Esophagus squamous epithelium (tissue), 5 donors: ENCODE measurements at regions not wholly inside any gene's neighbourhood (a gene's known extent, or its start where the extent isn't known, plus 50 kb on each side); places are given as distances from the start of the nearest gene placed in this dataset.

Experiments
- DNase-seq: peaks from one replicate; lab custom pipeline; 2025; lab: John Stamatoyannopoulos, UW
- H3K27ac ChIP-seq, 4 donors: fragments of 200-600 bp; sonication (generic); one replicate each; pipeline ENCODE4 v1.5.1; 2016 to 2019; ENCODE audit warnings: mild to moderate bottlenecking in 1 of 4
- H3K27me3 ChIP-seq, 4 donors: fragments of 200-600 bp; sonication (generic); 1 replicate in 3 of 4; 2 replicates in 1 of 4; pipeline versions ENCODE4 v1.5.1 to v1.6.0; 2017 to 2021; ENCODE audit warnings: antibody characterized with exemption in 1 of 4
- H3K36me3 ChIP-seq, 3 donors: fragments of 200-600 bp; sonication (generic); one replicate each; pipeline ENCODE4 v1.5.1; 2016 to 2019
- H3K4me1 ChIP-seq, 3 donors: fragments of 200-600 bp; sonication (generic); one replicate each; pipeline ENCODE4 v1.5.1; 2017 to 2019
- H3K4me3 ChIP-seq, 4 donors: fragments of 200-600 bp; sonication (generic); 1 replicate in 3 of 4; 2 replicates in 1 of 4; pipeline ENCODE4 v1.5.1; 2016 to 2019; ENCODE audit warnings: mild to moderate bottlenecking in 2 of 4, moderate library complexity in 1 of 4
- H3K9me3 ChIP-seq, 3 donors: fragments of 200-600 bp; sonication (generic); one replicate each; pipeline ENCODE4 v1.5.1; 2016 to 2019
- CTCF ChIP-seq, 6 experiments: fragments of 450-650 bp in 4 of 6; fragments of 200-600 bp in 2 of 6; sonication (generic) in 2 of 6; IDR thresholded peaks; one replicate each; pipeline ENCODE4 v1.5.1; 2016 to 2019; ENCODE audit warnings: antibody characterized with exemption in 6 of 6, mild to moderate bottlenecking in 4 of 6, moderate library complexity in 4 of 6
- POLR2A ChIP-seq, 4 donors: fragments of 450-650 bp; IDR thresholded peaks; one replicate each; pipeline ENCODE4 v1.6.1; 2017; ENCODE audit warnings: antibody characterized with exemption in 4 of 4, mild to moderate bottlenecking in 4 of 4, moderate library complexity in 3 of 4
- WGBS, 2 donors: methylation state at CpG; one replicate each; pipeline ENCODE4 v1.1.5; 2018; 5-methylcytosine and 5-hydroxymethylcytosine counted together
- intact Hi-C: fragments of 100-400 bp; cut with DNase I; formaldehyde crosslinking; loops from one replicate; pipeline ENCODE4 v1.15.0; 2022
- donor health status: DM: yes; HTN: yes; CAD: no.

GRCh38 chr9:135355521-135356011 lies 124.0 kb upstream of the PPP1R26 start:
- 29 to 30% methylated on average over 2 to 11 of the region's 19 CpGs for WGBS, 2 donors
- intact Hi-C loops, result no loop called here
- TF ChIP-seq POLR2A (IDR thresholded peaks at IDR 0.05) (no peak), CTCF (IDR thresholded peaks at IDR 0.05) (no peak)
- no peak overlapping the region for H3K4me3 ChIP-seq
- H3K4me1 ChIP-seq, result no peaks in the 10 kb centered on the region
- no peaks in the 10 kb centered on the region for H3K36me3 ChIP-seq
- H3K27ac ChIP-seq, result no peak overlapping the region
- no peaks in the 10 kb centered on the region for H3K9me3 ChIP-seq
- no peak for DNase-seq
- H3K27me3 ChIP-seq, result peaks cover 0 to 61% (median 0%) of the 10 kb centered on the region in 4 donors

- Histone ChIP-seq H3K4me1 (no peaks in the 10 kb centered on the region), H3K27ac (no peak overlapping the region), H3K27me3 (peaks cover 0 to 61% (median 0%) of the 10 kb centered on the region in 4 donors), H3K4me3 (no peak overlapping the region), H3K36me3 (no peaks in the 10 kb centered on the region), H3K9me3 (no peaks in the 10 kb centered on the region)
- DNase-seq, result no peak
- no peak for TF ChIP-seq CTCF (IDR thresholded peaks at IDR 0.05)
- TF ChIP-seq POLR2A (IDR thresholded peaks at IDR 0.05), result no peak
- intact Hi-C loops, result no loop called here
- 89 to 90% methylated on average over 15 to 22 of the region's 26 CpGs for WGBS, 2 donors
These were observed 123.6 kb upstream of the PPP1R26 start for GRCh38 chr9:135356021-135356420.

GRCh38 chr9:135356796-135357195 lies 122.8 kb upstream of the PPP1R26 start:
- Histone ChIP-seq H3K4me3 (no peak overlapping the region), H3K27ac (no peak overlapping the region), H3K36me3 (no peaks in the 10 kb centered on the region), H3K27me3 (peaks cover 0 to 54% (median 0%) of the 10 kb centered on the region in 4 donors), H3K4me1 (no peaks in the 10 kb centered on the region), H3K9me3 (no peaks in the 10 kb centered on the region)
- WGBS, 2 donors, result 74 to 81% methylated on average over 2 to 3 of the region's 5 CpGs
- intact Hi-C loops, result no loop called here
- DNase-seq, result no peak
- TF ChIP-seq CTCF (IDR thresholded peaks at IDR 0.05) (no peak), POLR2A (IDR thresholded peaks at IDR 0.05) (no peak)

GRCh38 chr9:135357863-135358551 lies 121.6 kb upstream of the PPP1R26 start:
- TF ChIP-seq CTCF (IDR thresholded peaks at IDR 0.05) (no peak), POLR2A (IDR thresholded peaks at IDR 0.05) (no peak)
- 50 to 64% methylated on average over 8 to 13 of the region's 24 CpGs for WGBS, 2 donors
- no peak for DNase-seq
- Histone ChIP-seq H3K27ac (no peak overlapping the region), H3K9me3 (no peaks in the 10 kb centered on the region), H3K4me3 (no peak overlapping the region), H3K27me3 (peaks cover 0 to 42% (median 0%) of the 10 kb centered on the region in 4 donors), H3K4me1 (no peaks in the 10 kb centered on the region), H3K36me3 (no peaks in the 10 kb centered on the region)
- intact Hi-C loops, result no loop called here

- intact Hi-C loops, result no loop called here
These were observed 121.0 kb upstream of the PPP1R26 start for GRCh38 chr9:135358552-135358940.

More at GRCh38 chr9:135358552-135358940, 121.0 kb upstream of the PPP1R26 start:
- peaks cover 0 to 41% (median 0%) of the 10 kb centered on the region in 4 donors for H3K27me3 ChIP-seq
- TF ChIP-seq CTCF (IDR thresholded peaks at IDR 0.05) (no peak), POLR2A (IDR thresholded peaks at IDR 0.05) (no peak)
- no peaks in the 10 kb centered on the region for H3K9me3 ChIP-seq
- H3K4me3 ChIP-seq, result no peak overlapping the region
- H3K4me1 ChIP-seq, result no peaks in the 10 kb centered on the region
- no peaks in the 10 kb centered on the region for H3K36me3 ChIP-seq
- no peak overlapping the region for H3K27ac ChIP-seq
- no peak for DNase-seq
- WGBS, 2 donors, result 73 to 87% methylated on average over 3 to 13 of the region's 13 CpGs
